ENCODE measurements at regions not wholly inside any gene's neighbourhood (a gene's known extent, or its start where the extent isn't known, plus 50 kb on each side); places are given as distances from the start of the nearest gene placed in this dataset.

- Histone ChIP-seq H2BK5ac (ENCODE audit: low read depth, low read length, poor library complexity, severe bottlenecking) (no peak overlapping the region), H3K9me3 (ENCODE audit: control insufficient read depth, insufficient read depth, low read length) (no peaks in the 10 kb centered on the region), H4K8ac (ENCODE audit: low read depth in 2 of 2, low read length in 2 of 2) (no peak overlapping the region), H2AK5ac (ENCODE audit: low read depth, low read length) (no peak overlapping the region), H3K4me1 (ENCODE audit: control insufficient read depth, insufficient read depth, low read length) (peaks cover 3% of the 10 kb centered on the region; the same call in 1 of the 2 replicates), H2BK15ac (ENCODE audit: low read depth, low read length) (no peak overlapping the region), H4K91ac (ENCODE audit: insufficient read depth, low read depth, low read length) (no peak overlapping the region), H3K36me3 (ENCODE audit: control insufficient read depth, insufficient read depth, low read length) (no peaks in the 10 kb centered on the region), H3K23ac (ENCODE audit: low read depth, low read length) (no peak overlapping the region), H3K4me2 (ENCODE audit: low read depth, low read length) (no peak overlapping the region), H2BK20ac (ENCODE audit: low read depth, low read length) (no peak overlapping the region), H3K9ac (ENCODE audit: low read depth, low read length) (no peak overlapping the region), H2BK120ac (ENCODE audit: low read depth, low read length) (no peak overlapping the region), H2AK9ac (replicated peaks; ENCODE audit: low read depth, low read length, poor library complexity) (no peak overlapping the region), H3K27ac (ENCODE audit: insufficient read depth, low read length) (no peak overlapping the region), H2AFZ (replicated peaks; ENCODE audit: low read length, poor library complexity) (no peak overlapping the region), H3K27me3 (ENCODE audit: control insufficient read depth, insufficient read depth, low read length) (peaks cover 32% of the 10 kb centered on the region), H3K4ac (ENCODE audit: low read depth, low read length) (no peak overlapping the region), H3K56ac (ENCODE audit: extremely low read depth, insufficient read depth, low read length) (no peak overlapping the region), H3K4me3 (ENCODE audit: insufficient read depth, low read depth, low read length) (no peak overlapping the region), H3K18ac (ENCODE audit: low read depth, low read length) (no peak overlapping the region), H3K9me1 (ENCODE audit: insufficient read depth, low read length) (no peaks in the 10 kb centered on the region), H3K79me1 (ENCODE audit: low read depth in 1 of 2, low read length in 2 of 2) (no peaks in the 10 kb centered on the region), H3K14ac (replicated peaks; ENCODE audit: low read depth, low read length) (no peak overlapping the region), H4K20me1 (ENCODE audit: insufficient read depth, low read length) (no peaks in the 10 kb centered on the region), H4K5ac (ENCODE audit: low read depth, low read length) (no peak overlapping the region)
- POLR2A ChIA-PET (ENCODE audit: unreplicated experiment), result no interaction called here
- DNase-seq, result no peak
- in situ Hi-C loops (cut with MboI; ENCODE audit: low sequenced_read_pairs) (no loop called here), dilution Hi-C loops (cut with HindIII; ENCODE audit: low sequenced_read_pairs, unreplicated experiment) (no loop called here), intact Hi-C loops (cut with micrococcal nuclease) (no loop called here)
- 40% methylated on average over 1 of the region's 2 CpGs; no CpG with 5 or more reads in 1 of the 2 experiments for WGBS, 2 experiments (ENCODE audit: extremely low coverage in 2 of 2, insufficient read length in 1 of 2)
- TF ChIP-seq MAZ (IDR thresholded peaks at IDR 0.05; ENCODE audit: borderline replicate concordance, low read depth, low read length) (no peak), RFX5 (IDR thresholded peaks at IDR 0.05; ENCODE audit: low read depth, low read length) (no peak), MXI1 (IDR thresholded peaks at IDR 0.05; ENCODE audit: borderline replicate concordance, low read depth, low read length) (no peak), POLR2A (IDR thresholded peaks at IDR 0.05; ENCODE audit: low read depth, low read length) (no peak), RAD21 (IDR thresholded peaks at IDR 0.05; ENCODE audit: low read length) (no peak), RCOR1 (IDR thresholded peaks at IDR 0.05; ENCODE audit: insufficient replicate concordance, low read length) (no peak), SMC3 (IDR thresholded peaks at IDR 0.05; ENCODE audit: low read depth, low read length) (no peak), MAFK (IDR thresholded peaks at IDR 0.05; ENCODE audit: low read depth, low read length) (no peak), CHD1 (IDR thresholded peaks at IDR 0.05; ENCODE audit: low read depth, low read length) (no peak), NFE2L2 (IDR thresholded peaks at IDR 0.05; ENCODE audit: low read depth, low read length) (no peak), BHLHE40 (IDR thresholded peaks at IDR 0.05; ENCODE audit: low read depth, low read length) (no peak), CEBPB (IDR thresholded peaks at IDR 0.05; ENCODE audit: low read depth, low read length) (no peak), FOS (IDR thresholded peaks at IDR 0.05; ENCODE audit: low read depth, low read length) (no peak)
- TF ChIP-seq, protein P1, sequence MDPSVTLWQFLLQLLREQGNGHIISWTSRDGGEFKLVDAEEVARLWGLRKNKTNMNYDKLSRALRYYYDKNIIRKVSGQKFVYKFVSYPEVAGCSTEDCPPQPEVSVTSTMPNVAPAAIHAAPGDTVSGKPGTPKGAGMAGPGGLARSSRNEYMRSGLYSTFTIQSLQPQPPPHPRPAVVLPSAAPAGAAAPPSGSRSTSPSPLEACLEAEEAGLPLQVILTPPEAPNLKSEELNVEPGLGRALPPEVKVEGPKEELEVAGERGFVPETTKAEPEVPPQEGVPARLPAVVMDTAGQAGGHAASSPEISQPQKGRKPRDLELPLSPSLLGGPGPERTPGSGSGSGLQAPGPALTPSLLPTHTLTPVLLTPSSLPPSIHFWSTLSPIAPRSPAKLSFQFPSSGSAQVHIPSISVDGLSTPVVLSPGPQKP (IDR thresholded peaks at IDR 0.05; ENCODE audit: borderline replicate concordance, low read depth, low read length), result no peak
- TF ChIP-seq, protein P2, sequence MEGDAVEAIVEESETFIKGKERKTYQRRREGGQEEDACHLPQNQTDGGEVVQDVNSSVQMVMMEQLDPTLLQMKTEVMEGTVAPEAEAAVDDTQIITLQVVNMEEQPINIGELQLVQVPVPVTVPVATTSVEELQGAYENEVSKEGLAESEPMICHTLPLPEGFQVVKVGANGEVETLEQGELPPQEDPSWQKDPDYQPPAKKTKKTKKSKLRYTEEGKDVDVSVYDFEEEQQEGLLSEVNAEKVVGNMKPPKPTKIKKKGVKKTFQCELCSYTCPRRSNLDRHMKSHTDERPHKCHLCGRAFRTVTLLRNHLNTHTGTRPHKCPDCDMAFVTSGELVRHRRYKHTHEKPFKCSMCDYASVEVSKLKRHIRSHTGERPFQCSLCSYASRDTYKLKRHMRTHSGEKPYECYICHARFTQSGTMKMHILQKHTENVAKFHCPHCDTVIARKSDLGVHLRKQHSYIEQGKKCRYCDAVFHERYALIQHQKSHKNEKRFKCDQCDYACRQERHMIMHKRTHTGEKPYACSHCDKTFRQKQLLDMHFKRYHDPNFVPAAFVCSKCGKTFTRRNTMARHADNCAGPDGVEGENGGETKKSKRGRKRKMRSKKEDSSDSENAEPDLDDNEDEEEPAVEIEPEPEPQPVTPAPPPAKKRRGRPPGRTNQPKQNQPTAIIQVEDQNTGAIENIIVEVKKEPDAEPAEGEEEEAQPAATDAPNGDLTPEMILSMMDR (conservative IDR thresholded peaks at IDR 0.05; ENCODE audit: low read depth, low read length), result no peak
- TF ChIP-seq, protein P3, sequence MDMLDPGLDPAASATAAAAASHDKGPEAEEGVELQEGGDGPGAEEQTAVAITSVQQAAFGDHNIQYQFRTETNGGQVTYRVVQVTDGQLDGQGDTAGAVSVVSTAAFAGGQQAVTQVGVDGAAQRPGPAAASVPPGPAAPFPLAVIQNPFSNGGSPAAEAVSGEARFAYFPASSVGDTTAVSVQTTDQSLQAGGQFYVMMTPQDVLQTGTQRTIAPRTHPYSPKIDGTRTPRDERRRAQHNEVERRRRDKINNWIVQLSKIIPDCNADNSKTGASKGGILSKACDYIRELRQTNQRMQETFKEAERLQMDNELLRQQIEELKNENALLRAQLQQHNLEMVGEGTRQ (IDR thresholded peaks at IDR 0.05; ENCODE audit: low read depth, low read length), result no peak
- CTCF ChIA-PET, result no interaction called here
- ATAC-seq (ENCODE audit: low read depth), result no peak
- no TSS peak for BruUV-seq (replicated peaks)
These were observed 150.3 kb downstream of the TLE3 start for GRCh38 chr15:69947394-69947793.
